ENCODE measurements at regions not wholly inside any gene's neighbourhood (a gene's known extent, or its start where the extent isn't known, plus 50 kb on each side); places are given as distances from the start of the nearest gene placed in this dataset.

DNA sequence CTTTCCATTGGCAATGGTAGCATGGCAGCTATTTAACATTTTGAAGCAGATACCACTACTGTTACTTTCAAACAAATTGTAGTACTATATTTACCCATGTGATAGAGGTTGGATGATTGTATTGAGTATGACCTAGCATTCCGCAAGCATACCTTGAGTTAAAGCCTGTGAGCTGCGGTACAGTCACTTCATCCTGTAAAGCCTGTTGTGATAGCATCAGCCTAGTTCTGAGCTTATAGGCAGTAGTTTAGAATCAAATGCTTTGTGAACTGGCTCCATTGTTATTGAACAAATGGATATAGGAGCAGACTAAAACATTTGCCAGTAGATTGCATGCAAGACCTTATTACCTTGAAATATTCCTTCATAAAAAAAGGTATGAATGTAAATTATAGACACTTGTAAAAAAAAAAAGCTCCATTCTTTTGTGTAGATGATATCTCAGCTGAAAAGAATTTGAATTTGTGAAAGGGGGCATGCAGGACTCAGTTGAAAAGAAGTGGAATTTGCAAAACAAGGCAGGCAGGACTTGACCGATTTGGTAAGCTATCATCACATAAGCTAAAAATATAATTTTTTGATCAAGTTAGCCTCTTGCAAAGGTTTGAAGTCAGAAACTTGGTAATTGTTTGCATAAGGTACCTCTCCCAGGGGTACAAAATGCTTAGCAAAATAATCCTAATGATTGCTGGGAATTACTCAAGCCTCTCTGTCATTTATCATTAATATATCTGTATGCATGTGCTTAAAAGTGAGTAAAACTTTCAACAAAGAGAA, 138.5 kb upstream of the ITGA4 start:
- DNase-seq (no peak), ATAC-seq (no peak)
- no peak overlapping the region for H3K4me3 ChIP-seq
- H3K36me3 ChIP-seq: no peaks in the 10 kb centered on the region
- H3K27me3 ChIP-seq: no peaks in the 10 kb centered on the region
- H3K27ac ChIP-seq: no peak overlapping the region
- TF ChIP-seq, protein P1, sequence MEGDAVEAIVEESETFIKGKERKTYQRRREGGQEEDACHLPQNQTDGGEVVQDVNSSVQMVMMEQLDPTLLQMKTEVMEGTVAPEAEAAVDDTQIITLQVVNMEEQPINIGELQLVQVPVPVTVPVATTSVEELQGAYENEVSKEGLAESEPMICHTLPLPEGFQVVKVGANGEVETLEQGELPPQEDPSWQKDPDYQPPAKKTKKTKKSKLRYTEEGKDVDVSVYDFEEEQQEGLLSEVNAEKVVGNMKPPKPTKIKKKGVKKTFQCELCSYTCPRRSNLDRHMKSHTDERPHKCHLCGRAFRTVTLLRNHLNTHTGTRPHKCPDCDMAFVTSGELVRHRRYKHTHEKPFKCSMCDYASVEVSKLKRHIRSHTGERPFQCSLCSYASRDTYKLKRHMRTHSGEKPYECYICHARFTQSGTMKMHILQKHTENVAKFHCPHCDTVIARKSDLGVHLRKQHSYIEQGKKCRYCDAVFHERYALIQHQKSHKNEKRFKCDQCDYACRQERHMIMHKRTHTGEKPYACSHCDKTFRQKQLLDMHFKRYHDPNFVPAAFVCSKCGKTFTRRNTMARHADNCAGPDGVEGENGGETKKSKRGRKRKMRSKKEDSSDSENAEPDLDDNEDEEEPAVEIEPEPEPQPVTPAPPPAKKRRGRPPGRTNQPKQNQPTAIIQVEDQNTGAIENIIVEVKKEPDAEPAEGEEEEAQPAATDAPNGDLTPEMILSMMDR (IDR thresholded peaks at IDR 0.05): no peak
- H3K9me3 ChIP-seq: no peaks in the 10 kb centered on the region
- no peaks in the 10 kb centered on the region for H3K4me1 ChIP-seq
- intact Hi-C loops (cut with DNase I): no loop called here

DNA sequence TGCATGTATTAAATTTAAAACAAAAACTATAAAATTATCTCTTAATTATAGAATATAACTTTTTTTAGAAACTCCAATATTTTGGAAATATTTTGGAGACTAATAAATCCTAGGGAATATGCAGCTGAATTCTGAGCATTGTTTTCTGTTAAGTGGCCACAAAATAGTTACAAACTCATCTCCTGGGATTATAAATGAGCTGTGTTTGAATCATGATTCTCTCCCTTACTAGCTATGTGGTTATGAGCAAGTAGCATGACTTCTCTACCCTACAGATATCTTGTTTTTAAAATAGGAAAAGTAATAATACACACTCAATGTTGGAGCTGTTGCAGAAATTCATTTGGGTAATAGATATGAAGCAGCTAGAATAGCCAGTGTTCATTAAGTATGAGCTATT, 137.9 kb upstream of the ITGA4 start:
- H3K4me1 ChIP-seq: no peaks in the 10 kb centered on the region
- no peak overlapping the region for H3K4me3 ChIP-seq
- H3K9me3 ChIP-seq: no peaks in the 10 kb centered on the region
- ATAC-seq: no peak
- TF ChIP-seq, protein P1 (IDR thresholded peaks at IDR 0.05): no peak
- H3K36me3 ChIP-seq: no peaks in the 10 kb centered on the region
- no peaks in the 10 kb centered on the region for H3K27me3 ChIP-seq
- intact Hi-C loops (cut with DNase I): no loop called here
- DNase-seq: no peak
- no peak overlapping the region for H3K27ac ChIP-seq

DNA sequence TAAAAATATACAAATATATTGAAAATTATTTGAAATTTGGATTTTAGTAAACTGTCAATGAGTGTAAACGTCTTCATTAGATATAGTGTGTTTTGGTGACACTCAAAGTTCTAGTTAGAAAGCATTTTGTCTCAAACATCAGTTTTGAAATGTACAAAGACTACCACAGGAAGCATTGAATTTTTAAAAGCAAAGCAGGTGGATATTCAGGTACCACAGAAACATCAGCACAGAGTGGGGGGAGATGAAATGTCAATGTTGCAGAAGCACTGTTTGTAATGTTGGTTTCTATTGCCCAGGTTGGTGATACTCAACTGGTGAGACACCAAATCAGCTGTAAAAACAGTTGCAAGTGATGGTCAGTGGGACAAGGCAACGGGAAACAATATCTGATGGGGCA, 136.5 kb upstream of the ITGA4 start:
- Histone ChIP-seq H3K9me3 (no peaks in the 10 kb centered on the region), H3K27me3 (no peaks in the 10 kb centered on the region), H3K36me3 (no peaks in the 10 kb centered on the region), H3K4me3 (no peak overlapping the region), H3K4me1 (no peaks in the 10 kb centered on the region), H3K27ac (no peak overlapping the region)
- no peak for DNase-seq
- TF ChIP-seq, protein P1 (IDR thresholded peaks at IDR 0.05): no peak
- no peak for ATAC-seq
- intact Hi-C loops (cut with DNase I): no loop called here

DNA sequence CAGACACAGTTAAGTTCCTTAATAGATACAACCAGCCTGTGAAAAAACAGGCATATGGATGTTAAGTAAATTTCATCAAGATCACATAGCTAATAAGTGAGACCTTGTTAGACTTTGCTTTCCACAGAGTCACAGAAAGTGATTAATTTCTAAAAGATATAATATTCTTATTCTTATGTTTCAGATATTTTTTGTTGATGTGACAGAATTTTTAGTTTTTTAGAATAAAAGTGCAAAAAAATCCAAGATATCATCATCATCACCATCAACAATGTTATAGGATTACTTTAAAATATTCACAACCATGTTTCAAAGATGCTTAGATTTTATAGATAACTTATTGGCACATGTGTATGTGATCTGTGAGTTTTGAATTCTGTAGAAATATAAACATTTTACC, 132.3 kb upstream of the ITGA4 start:
- intact Hi-C loops (cut with DNase I): no loop called here
- no peak for DNase-seq
- Histone ChIP-seq H3K4me1 (no peaks in the 10 kb centered on the region), H3K36me3 (no peaks in the 10 kb centered on the region), H3K27me3 (no peaks in the 10 kb centered on the region), H3K27ac (no peak overlapping the region), H3K9me3 (no peaks in the 10 kb centered on the region), H3K4me3 (no peak overlapping the region)
- no peak for ATAC-seq
- TF ChIP-seq, protein P1 (IDR thresholded peaks at IDR 0.05): no peak

DNA sequence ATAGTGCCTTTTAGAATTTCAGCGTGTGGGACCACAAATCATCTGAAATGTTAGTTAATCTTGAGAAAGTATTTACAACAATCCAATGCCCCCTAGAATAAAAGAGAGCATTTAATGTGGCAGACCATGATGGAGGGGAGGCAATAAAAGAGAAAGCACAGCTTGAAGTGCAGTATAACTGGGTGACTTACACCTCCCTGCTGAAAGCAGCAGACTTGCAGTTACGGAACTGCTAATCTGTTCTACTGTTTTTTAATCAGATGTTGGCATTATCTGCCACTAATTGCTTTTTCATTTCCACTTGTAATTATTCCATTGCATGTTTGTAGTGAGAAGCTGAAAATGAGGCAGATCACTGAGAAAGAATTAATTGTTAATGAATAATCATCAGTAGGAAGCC, 130.5 kb upstream of the ITGA4 start:
- Histone ChIP-seq H3K27ac (no peak overlapping the region), H3K4me1 (no peaks in the 10 kb centered on the region), H3K9me3 (no peaks in the 10 kb centered on the region), H3K4me3 (no peak overlapping the region), H3K27me3 (no peaks in the 10 kb centered on the region), H3K36me3 (no peaks in the 10 kb centered on the region)
- no peak for DNase-seq
- intact Hi-C loops (cut with DNase I): no loop called here
- TF ChIP-seq, protein P1 (IDR thresholded peaks at IDR 0.05): no peak
- ATAC-seq: no peak

DNA sequence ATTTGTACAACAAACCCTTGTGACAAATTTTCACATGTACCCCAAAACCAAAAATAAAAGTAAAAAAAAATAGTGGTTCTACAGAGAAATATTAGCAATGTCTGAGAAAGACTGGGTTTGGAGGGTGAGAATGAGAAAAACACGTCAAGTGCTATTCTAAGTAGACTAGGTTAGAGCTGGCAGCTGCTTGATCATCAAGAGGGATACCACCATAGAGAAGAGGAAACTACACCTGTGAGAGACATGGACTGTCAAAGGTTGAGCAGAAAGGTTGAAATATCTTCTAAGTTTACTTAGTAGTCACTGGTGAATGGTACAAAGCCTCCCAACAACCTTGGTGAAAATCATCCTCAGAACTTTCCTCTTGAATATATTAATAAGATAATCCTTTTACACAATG, 126.9 kb upstream of the ITGA4 start:
- H3K4me3 ChIP-seq: no peak overlapping the region
- intact Hi-C loops (cut with DNase I): no loop called here
- H3K9me3 ChIP-seq: no peaks in the 10 kb centered on the region
- no peaks in the 10 kb centered on the region for H3K4me1 ChIP-seq
- H3K27me3 ChIP-seq: no peaks in the 10 kb centered on the region
- DNase-seq: no peak
- TF ChIP-seq, protein P1 (IDR thresholded peaks at IDR 0.05): no peak
- no peaks in the 10 kb centered on the region for H3K36me3 ChIP-seq
- ATAC-seq: no peak
- no peak overlapping the region for H3K27ac ChIP-seq

Measured in upper lobe of right lung (tissue), 1 donor.